ENCODE measurements at regions not wholly inside any gene's neighbourhood (a gene's known extent, or its start where the extent isn't known, plus 50 kb on each side); places are given as distances from the start of the nearest gene placed in this dataset.
"Not testable (repeated sequence)": the region's sequence is repeated elsewhere in the genome, so short reads cannot be mapped to it uniquely, and the experiment has no call there.

GRCh38 chr20:52008874-52009273, 182.7 kb downstream of the ZFP64 start:
- DNase-seq (ENCODE audit: low read depth): no peak

- peak; percentile 38 for DNase-seq (ENCODE audit: low read depth)
Measured at GRCh38 chr20:52004715-52005114, 186.9 kb downstream of the ZFP64 start.

DNA sequence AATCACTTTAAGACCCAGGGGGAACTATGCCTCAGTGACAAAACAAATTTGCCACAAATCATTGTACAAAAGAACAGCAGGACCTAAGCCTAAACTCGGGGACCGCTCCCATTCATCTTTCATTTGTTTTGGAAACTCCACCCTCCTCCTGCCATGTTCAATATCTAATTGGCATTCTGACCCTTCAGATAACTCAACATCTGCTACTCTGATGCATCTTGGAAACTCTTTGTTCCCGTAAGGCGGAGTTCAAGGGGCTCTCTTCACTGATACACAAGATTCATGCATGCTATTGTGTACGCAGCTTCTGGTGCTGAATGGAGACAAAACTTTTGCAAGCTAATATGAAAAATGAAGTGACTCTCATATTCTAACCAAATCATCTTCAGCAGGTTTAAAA, 187.6 kb downstream of the ZFP64 start:
- no peak for DNase-seq (ENCODE audit: low read depth)

- DNase-seq (ENCODE audit: low read depth): no peak
Measured at GRCh38 chr20:52003415-52003814, 188.2 kb downstream of the ZFP64 start.

DNA sequence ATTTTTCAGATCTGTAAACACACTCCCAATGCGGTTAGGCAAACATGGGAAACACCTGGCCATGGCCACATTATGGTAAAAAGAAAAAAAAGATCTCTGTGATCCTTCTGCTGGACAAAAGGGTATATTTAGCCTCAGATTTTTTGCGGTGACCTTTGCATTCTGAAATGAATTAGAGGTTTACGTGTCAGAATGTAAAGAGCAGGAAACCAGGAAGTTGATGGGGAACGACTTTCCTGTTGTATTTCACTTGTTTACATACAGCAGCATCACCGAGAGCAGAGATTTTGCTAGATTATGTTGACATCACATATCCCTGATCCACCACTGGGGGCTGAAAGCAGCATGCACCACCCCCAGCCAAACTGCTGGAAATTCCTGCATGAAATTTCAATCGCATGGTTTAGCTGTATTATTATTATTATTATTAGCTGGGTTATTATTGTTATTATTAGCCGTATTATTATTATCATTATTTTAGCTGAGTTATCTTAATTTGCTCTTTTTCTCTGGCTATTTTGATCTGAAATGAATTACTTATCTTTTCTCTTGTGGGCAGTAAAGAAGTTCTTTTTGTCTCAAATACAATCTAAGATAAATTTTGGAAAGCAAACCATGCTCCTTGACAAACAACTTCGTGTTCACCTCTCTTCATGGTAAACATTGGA, 189.4 kb downstream of the ZFP64 start:
- DNase-seq (ENCODE audit: low read depth): no peak

- not testable (repeated sequence) for DNase-seq (ENCODE audit: low read depth)
Measured at GRCh38 chr20:51997281-51997936, 194.2 kb downstream of the ZFP64 start.

DNA sequence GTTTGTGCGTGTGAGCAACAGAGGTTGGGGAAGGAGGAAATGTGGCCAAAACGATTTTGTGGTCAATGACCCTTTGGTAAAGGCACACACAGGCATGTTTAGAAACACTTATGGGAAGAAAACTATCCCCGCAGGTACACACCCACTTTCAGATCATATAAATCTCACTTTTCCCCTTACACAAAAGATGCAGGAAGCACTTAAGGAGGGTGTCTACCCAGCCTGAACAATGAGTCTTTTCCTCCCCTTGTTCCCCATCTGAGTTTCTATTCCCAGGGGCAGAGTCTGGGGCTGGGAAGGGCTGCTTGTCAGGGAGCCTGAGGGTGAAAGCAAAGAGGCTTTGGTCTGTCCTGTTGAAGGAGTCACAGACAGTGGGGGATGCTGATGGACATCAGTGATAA, 193.2 kb upstream of the SALL4 start:
- no peak for DNase-seq (ENCODE audit: low read depth)

DNA sequence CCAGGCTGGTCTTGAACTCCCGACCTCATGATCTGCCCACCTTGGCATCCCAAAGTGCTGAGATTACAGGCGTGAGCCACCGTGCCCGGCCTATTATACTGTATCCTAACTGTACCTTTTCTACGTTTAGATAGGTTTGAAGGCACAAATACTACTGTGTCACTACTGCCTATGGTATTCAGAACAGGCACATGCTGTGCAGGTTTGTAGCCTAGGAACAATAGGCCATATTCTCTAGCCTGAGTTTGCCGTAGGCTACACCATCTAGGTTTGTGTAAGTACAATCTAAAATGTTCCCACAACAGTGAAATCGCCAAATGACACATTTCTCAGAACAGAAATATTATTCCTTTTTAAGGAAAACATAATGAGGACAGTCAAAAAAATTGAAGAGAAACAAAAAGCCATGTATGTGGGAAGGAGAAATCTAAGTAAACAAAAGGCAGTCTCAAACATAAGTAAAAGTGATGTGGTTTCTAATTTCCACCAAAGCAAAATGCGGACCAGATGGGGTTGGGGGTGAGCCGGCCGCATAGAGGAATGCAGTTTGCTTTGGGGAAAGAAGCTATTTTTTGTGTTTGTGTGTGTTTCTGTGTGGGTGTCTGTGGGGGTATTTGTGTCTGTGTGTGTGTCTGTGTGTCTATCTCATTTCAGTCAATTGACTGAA, 192.6 kb upstream of the SALL4 start:
- no peak for DNase-seq (ENCODE audit: low read depth)

- no peak for DNase-seq (ENCODE audit: low read depth)
Measured at GRCh38 chr20:51987812-51988211, 185.5 kb upstream of the SALL4 start.

- peak; percentile 97 for DNase-seq (ENCODE audit: low read depth)
Measured at GRCh38 chr20:51985013-51985415, 182.7 kb upstream of the SALL4 start.

GRCh38 chr20:51980277-51980676, 178.0 kb upstream of the SALL4 start:
- no peak for DNase-seq (ENCODE audit: low read depth)

GRCh38 chr20:51979226-51979625, 176.9 kb upstream of the SALL4 start:
- no peak for DNase-seq (ENCODE audit: low read depth)

- DNase-seq (ENCODE audit: low read depth): no peak
Measured at GRCh38 chr20:51978070-51978501, 175.8 kb upstream of the SALL4 start.

DNA sequence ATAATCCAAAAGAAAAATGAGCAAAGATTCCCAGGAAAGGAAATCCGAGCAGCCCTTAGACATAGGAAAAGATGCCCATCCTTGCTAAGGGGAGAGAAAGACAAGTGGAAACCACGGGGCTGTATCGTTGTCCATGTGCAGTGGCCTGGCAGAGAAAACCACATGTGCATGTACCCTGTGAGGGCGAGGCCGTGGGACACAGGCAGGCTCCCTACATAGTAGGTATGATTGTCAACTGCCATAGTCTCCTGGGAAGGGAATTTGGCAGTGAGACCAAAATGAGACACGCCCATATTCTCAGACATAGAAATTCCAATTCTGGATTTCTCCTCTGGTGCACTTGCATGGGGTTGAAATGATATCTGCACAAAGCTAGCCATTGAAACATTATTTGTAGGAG, 169.7 kb upstream of the SALL4 start:
- no peak for DNase-seq (ENCODE audit: low read depth)

DNA sequence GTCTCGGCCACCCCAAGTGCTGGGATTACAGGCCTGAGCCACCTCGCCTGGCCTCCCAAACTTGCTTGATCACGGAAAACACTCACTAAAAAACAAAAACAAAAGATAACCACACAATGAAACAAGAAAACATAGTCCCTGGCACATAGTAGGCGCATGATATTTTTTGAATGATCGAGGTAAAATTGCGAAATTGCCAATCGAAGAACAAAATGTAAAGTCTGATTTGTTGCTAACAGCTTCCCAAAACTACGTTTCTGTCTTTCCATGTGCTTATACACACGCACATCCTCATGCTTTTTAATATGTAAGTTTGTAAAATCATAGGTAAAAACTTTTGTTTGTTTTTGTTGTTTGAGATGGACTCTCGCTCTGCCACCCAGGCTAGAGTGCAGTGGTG, 168.5 kb upstream of the SALL4 start:
- no peak for DNase-seq (ENCODE audit: low read depth)

GRCh38 chr20:51969191-51969590, 166.9 kb upstream of the SALL4 start:
- no peak for DNase-seq (ENCODE audit: low read depth)

GRCh38 chr20:51968151-51968550, 165.8 kb upstream of the SALL4 start:
- DNase-seq (ENCODE audit: low read depth): no peak

DNA sequence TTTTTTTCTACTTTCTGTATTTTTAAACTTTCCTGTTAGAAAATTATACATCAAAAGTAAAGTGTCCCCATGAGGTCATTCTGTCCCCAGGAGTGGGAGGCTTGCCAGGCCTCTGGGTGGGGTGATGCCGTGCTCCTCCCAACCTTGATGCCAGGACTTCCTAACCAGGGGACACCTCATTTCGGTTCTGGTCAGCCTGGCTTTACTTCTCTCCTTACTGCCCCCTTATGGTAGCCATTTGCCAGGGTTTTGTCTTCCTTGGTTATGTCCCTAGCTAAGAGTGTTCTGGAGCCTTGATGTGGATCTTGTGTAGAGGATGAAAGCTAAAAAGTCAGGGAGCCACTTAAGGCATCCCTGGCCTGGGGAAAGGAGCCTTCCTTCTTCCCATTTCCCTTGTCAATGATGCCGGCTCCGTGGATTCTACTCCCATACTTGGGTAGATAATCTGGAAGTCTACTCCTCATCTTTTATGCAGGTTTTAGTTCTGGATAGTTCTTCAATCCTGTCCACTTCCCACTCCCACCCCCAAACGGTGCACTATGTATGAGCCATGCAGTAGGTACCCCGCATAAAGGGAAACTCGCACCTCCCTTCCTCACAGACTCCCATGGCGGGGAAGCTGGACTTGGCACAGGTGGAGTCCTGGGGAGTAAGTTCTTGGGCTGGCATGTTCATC, 164.1 kb upstream of the SALL4 start:
- DNase-seq (ENCODE audit: low read depth): no peak

DNA sequence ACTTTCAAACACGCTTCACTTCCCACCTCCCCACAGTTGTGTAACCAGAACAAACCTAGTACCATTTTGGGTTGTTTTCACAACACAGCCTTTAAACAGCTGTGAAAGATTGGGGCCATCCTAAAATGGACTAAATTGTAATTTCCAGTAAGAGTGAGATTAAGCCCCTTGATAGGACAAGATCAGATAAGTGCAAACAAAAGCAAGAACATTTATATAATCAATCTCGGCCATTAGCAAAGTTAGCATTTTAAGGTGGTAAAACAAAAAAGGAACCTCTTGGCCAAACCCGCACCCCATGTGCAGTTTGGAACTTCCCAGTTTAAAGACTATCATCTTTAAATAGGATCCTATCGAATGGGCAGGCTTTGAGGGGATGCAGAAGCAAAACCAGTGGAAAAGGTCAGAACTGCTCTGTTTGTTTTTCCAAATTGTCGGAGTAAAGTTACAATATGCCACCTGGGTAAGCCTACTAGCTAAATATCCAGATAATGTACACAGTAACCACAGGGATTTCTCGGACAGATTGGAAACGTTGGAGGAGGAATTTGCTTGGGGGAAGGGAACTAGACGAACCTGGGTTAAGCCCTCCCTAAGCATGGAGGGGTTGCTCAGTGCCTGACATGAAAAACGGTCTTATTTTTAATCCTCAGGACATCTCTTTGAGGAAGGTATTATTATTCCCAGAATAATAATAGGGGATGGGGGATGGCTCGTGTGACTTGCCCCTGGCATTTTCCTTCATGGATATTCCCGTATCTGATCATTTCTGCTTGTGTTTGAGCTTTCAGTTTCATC, 159.8 kb upstream of the SALL4 start:
- DNase-seq (ENCODE audit: low read depth): no peak

GRCh38 chr20:51960047-51960675, 157.8 kb upstream of the SALL4 start:
- no peak for DNase-seq (ENCODE audit: low read depth)

DNA sequence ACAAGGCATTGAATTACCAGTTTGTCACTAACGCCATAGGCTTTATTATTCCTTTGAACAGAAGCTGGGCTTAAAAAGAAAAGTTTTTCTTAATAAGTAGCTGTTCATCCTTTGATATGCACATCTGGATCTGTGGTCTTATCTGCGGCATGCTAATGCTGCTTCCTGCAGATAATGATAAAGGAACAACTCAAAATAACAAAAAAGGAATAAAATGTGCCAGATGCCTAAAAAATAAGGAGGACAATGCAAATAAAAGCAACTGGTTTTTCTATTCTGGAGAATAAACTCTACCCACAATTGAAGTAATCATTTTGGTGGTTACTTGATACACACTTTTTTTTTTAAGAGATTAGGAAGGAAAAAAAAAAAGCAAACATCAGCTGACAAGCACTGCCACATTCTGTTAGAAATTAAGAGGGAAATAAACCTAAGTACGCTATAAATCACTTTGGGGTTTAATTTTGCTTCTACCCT, 156.8 kb upstream of the SALL4 start:
- no peak for DNase-seq (ENCODE audit: low read depth)

Measured in GM04503 (cell line).